IMR-90 (cell line): ENCODE measurements at regions not wholly inside any gene's neighbourhood (a gene's known extent, or its start where the extent isn't known, plus 50 kb on each side); places are given as distances from the start of the nearest gene placed in this dataset.

Source experiments
- ATAC-seq: fragments of 200-7000 bp; cut with Tn5 transposase; 2 replicates; pipeline ENCODE4 v1.9.1; 2020; ENCODE audit warnings: low read depth, mild to moderate bottlenecking, moderate library complexity
- BruUV-seq: library from RNA; stranded (reverse); fragments of 400-500 nt; replicated peaks from 2 replicates; lab custom pipeline; 2021; lab: Mats Ljungman, UMichigan
- CTCF ChIA-PET: fragments of 300-600 bp; formaldehyde crosslinking; extraction: SDS; loops from one replicate; lab custom pipeline; 2021; ENCODE audit warnings: antibody characterized with exemption; lab: Yijun Ruan, JAX
- POLR2A ChIA-PET: fragments of 300-600 bp; sonication (Branson Sonifier 250); formaldehyde crosslinking; loops from one replicate; lab custom pipeline; 2022; ENCODE audit warnings: antibody characterized with exemption; ENCODE audit not compliant: unreplicated experiment; lab: Charles Lee
- DNase-seq: peaks from one replicate; pipeline ENCODE4 v3.0.0; 2013
- H2AFZ ChIP-seq: replicated peaks from 2 replicates; pipeline ENCODE3; 2013; ENCODE audit warnings: low read length, mild to moderate bottlenecking; ENCODE audit not compliant: poor library complexity
- H2AK5ac ChIP-seq: 2 replicates; pipeline ENCODE4 v1.6.1; 2013; ENCODE audit warnings: low read depth, low read length, inconsistent platforms
- H2AK9ac ChIP-seq: replicated peaks from 2 replicates; pipeline ENCODE3; 2013; ENCODE audit warnings: mild to moderate bottlenecking, low read depth, low read length, moderate library complexity; ENCODE audit not compliant: poor library complexity
- H2BK120ac ChIP-seq: 2 replicates; pipeline ENCODE4 v1.6.1; 2013; ENCODE audit warnings: low read depth, low read length, inconsistent platforms
- H2BK15ac ChIP-seq: 3 replicates; pipeline ENCODE4 v1.6.1; 2013; ENCODE audit warnings: low read depth, low read length, inconsistent platforms
- H2BK20ac ChIP-seq: 2 replicates; pipeline ENCODE4 v1.6.1; 2013; ENCODE audit warnings: low read depth, mild to moderate bottlenecking, inconsistent platforms, low read length, moderate library complexity
- H2BK5ac ChIP-seq: 2 replicates; pipeline ENCODE4 v1.6.1; 2013; ENCODE audit warnings: mild to moderate bottlenecking, low read depth, low read length, inconsistent platforms; ENCODE audit not compliant: poor library complexity, severe bottlenecking
- H3K14ac ChIP-seq: replicated peaks from 2 replicates; pipeline ENCODE4 v1.6.1; 2013; ENCODE audit warnings: low read depth, low read length, inconsistent platforms
- H3K18ac ChIP-seq: 2 replicates; pipeline ENCODE4 v1.6.1; 2013; ENCODE audit warnings: low read depth, low read length, control low read depth
- H3K23ac ChIP-seq: 2 replicates; pipeline ENCODE4 v1.6.1; 2013; ENCODE audit warnings: low read depth, low read length, inconsistent platforms
- H3K27ac ChIP-seq: 2 replicates; pipeline ENCODE4 v1.5.1; 2013; ENCODE audit warnings: mild to moderate bottlenecking, control low read depth, low read length; ENCODE audit not compliant: insufficient read depth
- H3K27me3 ChIP-seq: 2 replicates; pipeline ENCODE4 v1.6.1; 2013; ENCODE audit warnings: low read length; ENCODE audit not compliant: control insufficient read depth, insufficient read depth
- H3K36me3 ChIP-seq: 2 replicates; pipeline ENCODE4 v1.6.1; 2013; ENCODE audit warnings: low read length, mixed read lengths; ENCODE audit not compliant: control insufficient read depth, insufficient read depth
- H3K4ac ChIP-seq: 2 replicates; pipeline ENCODE4 v1.6.1; 2013; ENCODE audit warnings: low read depth, low read length, inconsistent platforms
- H3K4me1 ChIP-seq: 2 replicates; pipeline ENCODE4 v1.6.1; 2013; ENCODE audit warnings: low read length, mixed read lengths; ENCODE audit not compliant: control insufficient read depth, insufficient read depth
- H3K4me2 ChIP-seq: 2 replicates; pipeline ENCODE4 v1.6.1; 2013; ENCODE audit warnings: low read depth, mild to moderate bottlenecking, control low read depth, low read length, moderate library complexity
- H3K4me3 ChIP-seq: 2 replicates; pipeline ENCODE4 v1.5.1; 2013; ENCODE audit warnings: low read depth, mild to moderate bottlenecking, control low read depth, low read length, moderate library complexity; ENCODE audit not compliant: insufficient read depth
- H3K56ac ChIP-seq: 2 replicates; pipeline ENCODE4 v1.6.1; 2013; ENCODE audit warnings: low read length, inconsistent platforms; ENCODE audit not compliant: insufficient read depth; ENCODE audit errors: extremely low read depth
- H3K79me1 ChIP-seq, 2 experiments: 2 replicates each; pipeline ENCODE4 v1.6.1; 2013; ENCODE audit warnings: low read length in 2 of 2, inconsistent platforms in 1 of 2, low read depth in 1 of 2
- H3K9ac ChIP-seq: 2 replicates; pipeline ENCODE4 v1.6.1; 2013; ENCODE audit warnings: low read depth, low read length, control low read depth
- H3K9me1 ChIP-seq: 2 replicates; pipeline ENCODE4 v1.6.1; 2013; ENCODE audit warnings: low read length, inconsistent platforms; ENCODE audit not compliant: insufficient read depth
- H3K9me3 ChIP-seq: 2 replicates; pipeline ENCODE4 v1.6.1; 2013; ENCODE audit warnings: low read length; ENCODE audit not compliant: control insufficient read depth, insufficient read depth
- H4K20me1 ChIP-seq: 2 replicates; pipeline ENCODE4 v1.6.1; 2013; ENCODE audit warnings: low read length, inconsistent platforms; ENCODE audit not compliant: insufficient read depth
- H4K5ac ChIP-seq: 2 replicates; pipeline ENCODE4 v1.6.1; 2013; ENCODE audit warnings: mild to moderate bottlenecking, low read depth, low read length, control low read depth
- H4K8ac ChIP-seq, 2 experiments: 2 replicates each; pipeline ENCODE4 v1.6.1; 2013; ENCODE audit warnings: low read depth in 2 of 2, low read length in 2 of 2, control low read depth in 1 of 2, inconsistent platforms in 1 of 2
- H4K91ac ChIP-seq: 2 replicates; pipeline ENCODE4 v1.6.1; 2013; ENCODE audit warnings: low read depth, low read length, inconsistent platforms; ENCODE audit not compliant: insufficient read depth
- BHLHE40 ChIP-seq: fragments of 150-350 bp; IDR thresholded peaks from 2 replicates; pipeline ENCODE4 v1.6.1; 2016; ENCODE audit warnings: mild to moderate bottlenecking, low read depth, low read length
- CEBPB ChIP-seq: IDR thresholded peaks from 2 replicates; pipeline ENCODE4 v1.6.1; 2012; ENCODE audit warnings: low read depth, low read length, improper control_type of control experiment
- CHD1 ChIP-seq: IDR thresholded peaks from 2 replicates; pipeline ENCODE4 v1.6.1; 2012; ENCODE audit warnings: low read depth, low read length, improper control_type of control experiment
- FOS ChIP-seq: fragments of 150-350 bp; IDR thresholded peaks from 2 replicates; pipeline ENCODE4 v1.6.1; 2016; ENCODE audit warnings: low read depth, low read length
- MAFK ChIP-seq: IDR thresholded peaks from 2 replicates; pipeline ENCODE4 v1.6.1; 2012; ENCODE audit warnings: low read depth, low read length, improper control_type of control experiment
- MAZ ChIP-seq: IDR thresholded peaks from 2 replicates; pipeline ENCODE4 v1.6.1; 2012; ENCODE audit warnings: low read depth, mild to moderate bottlenecking, low read length, improper control_type of control experiment, moderate library complexity, borderline replicate concordance
- NFE2L2 ChIP-seq: fragments of 150-350 bp; IDR thresholded peaks from 2 replicates; pipeline ENCODE4 v1.6.1; 2016; ENCODE audit warnings: low read depth, mild to moderate bottlenecking, low read length
- POLR2A ChIP-seq: IDR thresholded peaks from 2 replicates; pipeline ENCODE4 v1.6.1; 2012; ENCODE audit warnings: mild to moderate bottlenecking, low read depth, low read length
- RAD21 ChIP-seq: IDR thresholded peaks from 2 replicates; pipeline ENCODE4 v1.6.1; 2012; ENCODE audit warnings: low read length, improper control_type of control experiment
- RFX5 ChIP-seq: IDR thresholded peaks from 2 replicates; pipeline ENCODE4 v1.8.0; 2012; ENCODE audit warnings: low read depth, mild to moderate bottlenecking, low read length, moderate library complexity
- SMC3 ChIP-seq: fragments of 150-350 bp; IDR thresholded peaks from 2 replicates; pipeline ENCODE4 v1.6.1; 2016; ENCODE audit warnings: low read depth, mild to moderate bottlenecking, antibody characterized with exemption, low read length, moderate library complexity
- WGBS, 2 experiments: methylation state at CpG; one replicate each; pipeline versions ENCODE4 v1.1.5 to v1.1.7; 2013; ENCODE audit warnings: missing lambda C conversion rate in 2 of 2; ENCODE audit not compliant: insufficient read length in 1 of 2; ENCODE audit errors: extremely low coverage in 2 of 2; 5-methylcytosine and 5-hydroxymethylcytosine counted together
- dilution Hi-C: fragments of 300-500 bp; cut with HindIII; formaldehyde crosslinking; loops from one replicate; pipeline ENCODE4 v1.14.3; 2018; ENCODE audit warnings: low sequenced_read_pairs; ENCODE audit not compliant: unreplicated experiment
- in situ Hi-C: fragments of 300-500 bp; cut with MboI; formaldehyde crosslinking; loops from 3 replicates; pipeline ENCODE4 v1.14.3; 2019; ENCODE audit warnings: low sequenced_read_pairs, inconsistent platforms, mixed read lengths
- intact Hi-C: fragments of 100-400 bp; cut with micrococcal nuclease; formaldehyde crosslinking; loops from 2 replicates; pipeline ENCODE4 v1.10.0; 2022
- TF ChIP-seq, protein P1 (sequence below): fragments of 150-350 bp; IDR thresholded peaks from 2 replicates; pipeline ENCODE4 v1.6.1; 2016; ENCODE audit warnings: low read depth, mild to moderate bottlenecking, low read length, moderate library complexity, borderline replicate concordance
- TF ChIP-seq, protein P2 (sequence below): fragments of 150-350 bp; IDR thresholded peaks from 2 replicates; pipeline ENCODE4 v1.6.1; 2017; ENCODE audit warnings: mild to moderate bottlenecking, antibody characterized with exemption, low read length, low read depth
- TF ChIP-seq, protein P3 (sequence below): conservative IDR thresholded peaks from 2 replicates; pipeline ENCODE4 v1.5.1; 2012; ENCODE audit warnings: mild to moderate bottlenecking, low read depth, low read length, improper control_type of control experiment

DNA sequence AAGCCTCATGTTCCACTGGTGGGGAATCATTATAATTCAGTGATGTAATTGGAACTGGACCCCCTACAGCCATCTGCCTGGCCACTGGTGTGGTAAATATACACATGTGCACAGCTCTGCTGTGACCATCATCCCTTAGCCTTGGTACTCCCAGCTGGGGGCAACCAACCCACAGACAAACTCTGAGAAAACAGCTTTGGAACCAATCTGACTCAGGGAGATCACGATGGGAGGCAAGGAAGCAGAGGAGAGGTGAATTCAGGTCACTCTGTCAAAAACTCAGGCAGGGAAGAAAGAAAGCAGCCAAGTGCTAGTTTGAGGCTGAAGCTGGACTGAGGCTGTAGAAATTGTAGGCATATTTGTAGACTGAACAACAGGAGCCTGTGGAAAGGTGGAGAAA, 197.8 kb upstream of the GALNT2 start:
- in situ Hi-C loops: no loop called here
- whole genome bisulfite sequencing, 2 experiments: no CpG with 5 or more reads among the region's 1 CpG
- Histone ChIP-seq H3K56ac (no peak overlapping the region), H4K5ac (no peak overlapping the region), H2BK15ac (no peak overlapping the region), H3K27me3 (no peaks in the 10 kb centered on the region), H3K79me1 (no peaks in the 10 kb centered on the region), H3K9ac (no peak overlapping the region), H4K91ac (no peak overlapping the region), H3K9me3 (no peaks in the 10 kb centered on the region), H2AK5ac (no peak overlapping the region), H2BK120ac (no peak overlapping the region), H2AK9ac (no peak overlapping the region), H3K14ac (no peak overlapping the region), H4K8ac (no peak overlapping the region), H3K36me3 (no peaks in the 10 kb centered on the region), H2BK5ac (no peak overlapping the region), H3K23ac (no peak overlapping the region), H3K4ac (no peak overlapping the region), H4K20me1 (no peaks in the 10 kb centered on the region), H3K18ac (no peak overlapping the region), H3K4me1 (no peaks in the 10 kb centered on the region), H3K9me1 (no peaks in the 10 kb centered on the region), H3K4me3 (no peak overlapping the region), H2AFZ (no peak overlapping the region), H3K4me2 (no peak overlapping the region), H2BK20ac (no peak overlapping the region), H3K27ac (no peak overlapping the region)
- dilution Hi-C loops: no loop called here
- ChIA-PET POLR2A (no interaction called here), CTCF (no interaction called here)
- ATAC-seq: no peak
- intact Hi-C loops: no loop called here
- DNase-seq: no peak
- no TSS peak for BruUV-seq
- no peak for TF ChIP-seq RAD21
- TF ChIP-seq RFX5: no peak
- TF ChIP-seq, protein P1, sequence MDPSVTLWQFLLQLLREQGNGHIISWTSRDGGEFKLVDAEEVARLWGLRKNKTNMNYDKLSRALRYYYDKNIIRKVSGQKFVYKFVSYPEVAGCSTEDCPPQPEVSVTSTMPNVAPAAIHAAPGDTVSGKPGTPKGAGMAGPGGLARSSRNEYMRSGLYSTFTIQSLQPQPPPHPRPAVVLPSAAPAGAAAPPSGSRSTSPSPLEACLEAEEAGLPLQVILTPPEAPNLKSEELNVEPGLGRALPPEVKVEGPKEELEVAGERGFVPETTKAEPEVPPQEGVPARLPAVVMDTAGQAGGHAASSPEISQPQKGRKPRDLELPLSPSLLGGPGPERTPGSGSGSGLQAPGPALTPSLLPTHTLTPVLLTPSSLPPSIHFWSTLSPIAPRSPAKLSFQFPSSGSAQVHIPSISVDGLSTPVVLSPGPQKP: no peak
- no peak for TF ChIP-seq SMC3
- TF ChIP-seq POLR2A: no peak
- no peak for TF ChIP-seq NFE2L2
- no peak for TF ChIP-seq CEBPB
- TF ChIP-seq MAZ: no peak
- TF ChIP-seq CHD1: no peak
- TF ChIP-seq, protein P2, sequence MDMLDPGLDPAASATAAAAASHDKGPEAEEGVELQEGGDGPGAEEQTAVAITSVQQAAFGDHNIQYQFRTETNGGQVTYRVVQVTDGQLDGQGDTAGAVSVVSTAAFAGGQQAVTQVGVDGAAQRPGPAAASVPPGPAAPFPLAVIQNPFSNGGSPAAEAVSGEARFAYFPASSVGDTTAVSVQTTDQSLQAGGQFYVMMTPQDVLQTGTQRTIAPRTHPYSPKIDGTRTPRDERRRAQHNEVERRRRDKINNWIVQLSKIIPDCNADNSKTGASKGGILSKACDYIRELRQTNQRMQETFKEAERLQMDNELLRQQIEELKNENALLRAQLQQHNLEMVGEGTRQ: no peak
- no peak for TF ChIP-seq FOS
- no peak for TF ChIP-seq MAFK
- TF ChIP-seq, protein P3, sequence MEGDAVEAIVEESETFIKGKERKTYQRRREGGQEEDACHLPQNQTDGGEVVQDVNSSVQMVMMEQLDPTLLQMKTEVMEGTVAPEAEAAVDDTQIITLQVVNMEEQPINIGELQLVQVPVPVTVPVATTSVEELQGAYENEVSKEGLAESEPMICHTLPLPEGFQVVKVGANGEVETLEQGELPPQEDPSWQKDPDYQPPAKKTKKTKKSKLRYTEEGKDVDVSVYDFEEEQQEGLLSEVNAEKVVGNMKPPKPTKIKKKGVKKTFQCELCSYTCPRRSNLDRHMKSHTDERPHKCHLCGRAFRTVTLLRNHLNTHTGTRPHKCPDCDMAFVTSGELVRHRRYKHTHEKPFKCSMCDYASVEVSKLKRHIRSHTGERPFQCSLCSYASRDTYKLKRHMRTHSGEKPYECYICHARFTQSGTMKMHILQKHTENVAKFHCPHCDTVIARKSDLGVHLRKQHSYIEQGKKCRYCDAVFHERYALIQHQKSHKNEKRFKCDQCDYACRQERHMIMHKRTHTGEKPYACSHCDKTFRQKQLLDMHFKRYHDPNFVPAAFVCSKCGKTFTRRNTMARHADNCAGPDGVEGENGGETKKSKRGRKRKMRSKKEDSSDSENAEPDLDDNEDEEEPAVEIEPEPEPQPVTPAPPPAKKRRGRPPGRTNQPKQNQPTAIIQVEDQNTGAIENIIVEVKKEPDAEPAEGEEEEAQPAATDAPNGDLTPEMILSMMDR: no peak
- no peak for TF ChIP-seq BHLHE40
